Heart left ventricle (tissue), 16 donors: ENCODE measurements at regions not wholly inside any gene's neighbourhood (a gene's known extent, or its start where the extent isn't known, plus 50 kb on each side); places are given as distances from the start of the nearest gene placed in this dataset.

Experiments
- ATAC-seq, 4 donors: fragments of 200-7000 bp; cut with Tn5 transposase; one replicate each; pipeline ENCODE4 v1.9.1; 2020 to 2022; ENCODE audit warnings: moderate library complexity in 4 of 4, mild to moderate bottlenecking in 3 of 4, moderate number of reproducible peaks in 1 of 4
- DNase-seq, 5 donors: peaks; one replicate each; pipeline ENCODE4 v3.0.0-alpha.2; 2020
- H3K27ac ChIP-seq, 12 donors: fragments of 200-600 bp; sonication (generic) in 4 of 12; one replicate each; pipeline versions ENCODE4 v1.5.0 to v1.8.0; 2016 to 2022; ENCODE audit warnings: mild to moderate bottlenecking in 2 of 12
- H3K27me3 ChIP-seq, 9 donors: fragments of 200-600 bp; sonication (generic) in 2 of 9; one replicate each; pipeline versions ENCODE4 v1.5.1 to v1.8.0; 2016 to 2022; ENCODE audit warnings: mild to moderate bottlenecking in 3 of 9
- H3K36me3 ChIP-seq, 9 donors: fragments of 200-600 bp; sonication (generic) in 2 of 9; one replicate each; pipeline versions ENCODE4 v1.5.0 to v1.8.0; 2018 to 2022; ENCODE audit warnings: mild to moderate bottlenecking in 2 of 9
- H3K4me1 ChIP-seq, 12 donors: fragments of 200-600 bp; sonication (generic) in 4 of 12; one replicate each; pipeline versions ENCODE4 v1.5.0 to v1.8.0; 2016 to 2022; ENCODE audit warnings: mild to moderate bottlenecking in 3 of 12
- H3K4me3 ChIP-seq, 12 donors: fragments of 200-600 bp; sonication (generic) in 4 of 12; one replicate each; pipeline versions ENCODE4 v1.5.0 to v1.8.0; 2017 to 2022; ENCODE audit warnings: mild to moderate bottlenecking in 9 of 12, moderate library complexity in 4 of 12
- H3K9me3 ChIP-seq, 12 donors: fragments of 200-600 bp; sonication (generic) in 4 of 12; one replicate each; pipeline versions ENCODE4 v1.5.0 to v1.8.0; 2016 to 2022; ENCODE audit warnings: mild to moderate bottlenecking in 1 of 12
- CTCF ChIP-seq, 12 donors: fragments of 200-600 bp; sonication (generic) in 4 of 12; IDR thresholded peaks; one replicate each; pipeline versions ENCODE4 v1.5.0 to v1.8.0; 2018 to 2022; ENCODE audit warnings: antibody characterized with exemption in 12 of 12, mild to moderate bottlenecking in 5 of 12
- POLR2A ChIP-seq, 2 donors: fragments of 450-650 bp; IDR thresholded peaks; one replicate each; pipeline ENCODE4 v1.6.1; 2017; ENCODE audit warnings: antibody characterized with exemption in 2 of 2, mild to moderate bottlenecking in 2 of 2, moderate library complexity in 2 of 2
- WGBS, 4 donors: extraction: QIAGEN DNeasy Blood & Tissue Kit in 2 of 4; methylation state at CpG; one replicate each; pipeline versions ENCODE4 v1.1.5 to v1.1.7; 2013 to 2018; 5-methylcytosine and 5-hydroxymethylcytosine counted together
- intact Hi-C, 10 donors: fragments of 100-400 bp; cut with DNase I; formaldehyde crosslinking; loops; one replicate each; pipeline versions ENCODE4 v1.11.1 to v1.14.2; 2022
- donor health status: ischemic (EF 13 %, LVEDD 7.1; RV severe dilation, severe dysfunction).
- donor health status: healthy with polysubstance abuse.
- donor health status: DM: no; HTN: yes; CAD: no.
- donor health status: DM: no; HTN: no; CAD: no.
- donor health status: ischemic (EF 25% LVEDD 6.9; RV normal size, moderate dysfunction).
- donor health status: ischemic (EF 25% LVEDD 5.7; RV mildly dilated, moderate dysfunction).
- donor health status: healthy.
- donor health status: DM: yes; HTN: yes; CAD: no.
- donor health status: ischemic (EF 35%, LVEDD 5.7; RV mildly dilated, moderate dysfunction).
- donor health status: nonischemic (EF 11% LVEDD 7.7; RV severe dilation, severe dysfunction).
- donor health status: DM: yes; HTN: yes; CAD: no.
- donor health status: PGD.
- donor health status: ischemic (EF 29% LVEDD 5.4; RV normal size, mild dysfunction).
- donor health status: nonischemic (EF 23%, LVEDD 6.1; RV moderate dilation, normal function).

GRCh38 chr5:74949976-74950375 lies 83.8 kb upstream of the FAM169A start:
- Histone ChIP-seq H3K36me3 (no peaks in the 10 kb centered on the region), H3K27ac (no peak overlapping the region), H3K4me3 (no peak overlapping the region), H3K9me3 (no peaks in the 10 kb centered on the region), H3K27me3 (peaks cover 0 to under 1% (median 0%) of the 10 kb centered on the region in 9 donors), H3K4me1 (no peaks in the 10 kb centered on the region)
- 47 to 64% (median 53%) methylated on average over 5 of the region's 5 CpGs for WGBS, 4 donors
- intact Hi-C loops = no loop called here
- no peak for ATAC-seq
- no peak for DNase-seq
- TF ChIP-seq POLR2A (IDR thresholded peaks at IDR 0.05) (no peak), CTCF (IDR thresholded peaks at IDR 0.05) (no peak)

DNA sequence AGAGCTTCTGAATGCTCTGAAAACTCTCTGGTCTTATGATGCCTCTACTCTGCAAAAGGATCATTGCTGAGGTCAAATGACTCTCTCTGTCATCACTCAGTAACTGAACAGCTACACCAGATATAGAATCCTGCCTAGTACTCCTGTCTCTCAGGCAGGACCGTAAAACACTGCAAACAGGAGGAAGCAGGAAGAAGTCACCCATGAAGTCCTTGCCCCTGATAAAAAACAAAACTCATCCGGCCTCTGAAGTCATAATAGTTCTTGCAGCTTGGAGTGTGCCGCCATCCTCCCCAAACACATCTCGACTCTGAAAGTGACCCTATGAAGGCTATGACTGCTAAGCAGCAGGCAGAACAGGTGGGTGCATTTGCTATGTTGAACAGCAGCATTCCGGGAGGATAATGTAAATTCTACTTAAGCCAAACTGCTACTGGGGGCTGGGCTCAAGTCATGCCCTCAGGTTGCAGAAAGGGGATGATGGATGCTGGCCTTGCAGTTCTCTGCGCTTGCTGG lies 81.9 kb upstream of the FAM169A start:
- Histone ChIP-seq H3K36me3 (no peaks in the 10 kb centered on the region), H3K27me3 (peaks cover 0 to 4% (median 0%) of the 10 kb centered on the region in 9 donors), H3K4me1 (no peaks in the 10 kb centered on the region), H3K9me3 (no peaks in the 10 kb centered on the region), H3K27ac (no peak overlapping the region), H3K4me3 (no peak overlapping the region)
- peak in 2 of 4 donors; percentile 48 to 55 for ATAC-seq
- intact Hi-C loops = no loop called here
- no peak for TF ChIP-seq CTCF (IDR thresholded peaks at IDR 0.05)
- no peak for TF ChIP-seq POLR2A (IDR thresholded peaks at IDR 0.05)
- 29 to 50% (median 46%) methylated on average over 5 to 6 of the region's 6 CpGs for WGBS, 4 donors
- no peak for DNase-seq

DNA sequence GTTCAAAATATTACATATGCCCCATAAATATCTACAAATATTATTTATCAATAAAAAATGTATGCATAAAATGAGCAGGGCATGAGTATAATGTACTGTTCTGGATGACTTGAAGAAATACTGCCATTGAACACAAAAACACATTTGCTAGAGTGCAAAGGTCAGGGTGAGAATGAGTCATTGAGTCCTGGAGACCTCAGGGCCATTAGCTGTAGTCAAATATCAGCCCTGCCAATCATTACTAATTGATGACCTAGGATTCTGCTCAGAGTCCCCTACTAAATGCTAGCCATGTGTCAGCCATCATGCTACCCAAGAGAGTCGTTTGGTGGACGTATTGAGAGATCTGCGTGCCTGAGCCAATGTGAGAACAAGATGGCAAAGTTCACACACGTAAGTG lies 80.3 kb upstream of the FAM169A start:
- 85 to 87% (median 86%) methylated on average over 4 of the region's 4 CpGs for WGBS, 4 donors
- H3K27ac ChIP-seq = no peak overlapping the region
- no peak overlapping the region for H3K4me3 ChIP-seq
- DNase-seq (no peak), ATAC-seq (no peak)
- intact Hi-C loops = no loop called here
- H3K9me3 ChIP-seq = no peaks in the 10 kb centered on the region
- TF ChIP-seq CTCF (IDR thresholded peaks at IDR 0.05) (no peak), POLR2A (IDR thresholded peaks at IDR 0.05) (no peak)
- no peaks in the 10 kb centered on the region for H3K4me1 ChIP-seq
- no peaks in the 10 kb centered on the region for H3K36me3 ChIP-seq
- peaks cover 0 to 4% (median 0%) of the 10 kb centered on the region in 9 donors for H3K27me3 ChIP-seq

DNA sequence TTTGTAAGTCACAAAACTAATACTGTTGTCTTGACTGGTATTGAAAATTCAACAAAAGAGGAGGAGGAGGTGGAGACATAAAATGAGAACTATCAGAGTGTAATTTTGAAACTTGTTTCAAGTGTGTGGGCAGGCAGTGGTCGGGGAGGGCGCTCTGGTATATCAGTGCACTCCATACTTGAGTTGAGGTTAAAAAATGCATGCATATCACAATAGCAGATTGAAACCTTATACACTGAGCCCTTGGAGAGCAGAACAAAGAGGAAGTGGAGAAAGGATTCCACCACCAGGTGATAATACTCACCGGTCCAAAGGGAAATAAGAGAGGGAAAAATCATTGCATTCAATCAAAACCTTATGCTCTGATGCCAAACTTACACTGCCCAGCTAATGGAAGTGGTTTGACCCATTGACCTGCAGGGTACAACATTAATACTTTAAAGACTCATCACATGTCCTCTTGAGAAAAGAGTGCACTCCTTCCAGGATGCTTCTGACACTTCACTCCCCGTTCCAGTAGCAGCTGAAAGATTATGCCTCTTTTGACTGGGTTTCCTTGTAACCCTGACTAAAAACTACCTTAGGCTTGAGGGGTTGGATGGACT lies 79.5 kb upstream of the FAM169A start:
- intact Hi-C loops = no loop called here
- ATAC-seq = no peak
- WGBS, 4 donors = 57 to 67% (median 62%) methylated on average over 4 of the region's 4 CpGs

More for the DNA sequence above, 79.5 kb upstream of the FAM169A start:
- Histone ChIP-seq H3K9me3 (no peaks in the 10 kb centered on the region), H3K4me3 (no peak overlapping the region), H3K27me3 (peaks cover 0 to 4% (median 0%) of the 10 kb centered on the region in 9 donors), H3K4me1 (no peaks in the 10 kb centered on the region), H3K36me3 (no peaks in the 10 kb centered on the region), H3K27ac (no peak overlapping the region)
- DNase-seq = no peak
- TF ChIP-seq CTCF (IDR thresholded peaks at IDR 0.05) (no peak), POLR2A (IDR thresholded peaks at IDR 0.05) (no peak)
